HG02610 (cell line): ENCODE measurements at regions not wholly inside any gene's neighbourhood (a gene's known extent, or its start where the extent isn't known, plus 50 kb on each side); places are given as distances from the start of the nearest gene placed in this dataset.

ENCODE experiments used
- ATAC-seq: cut with Tn5 transposase; IDR thresholded peaks from one replicate; pipeline ENCODE4 v1.9.1; 2021; ENCODE audit warnings: mild to moderate bottlenecking, moderate library complexity; ENCODE audit not compliant: unreplicated experiment

DNA sequence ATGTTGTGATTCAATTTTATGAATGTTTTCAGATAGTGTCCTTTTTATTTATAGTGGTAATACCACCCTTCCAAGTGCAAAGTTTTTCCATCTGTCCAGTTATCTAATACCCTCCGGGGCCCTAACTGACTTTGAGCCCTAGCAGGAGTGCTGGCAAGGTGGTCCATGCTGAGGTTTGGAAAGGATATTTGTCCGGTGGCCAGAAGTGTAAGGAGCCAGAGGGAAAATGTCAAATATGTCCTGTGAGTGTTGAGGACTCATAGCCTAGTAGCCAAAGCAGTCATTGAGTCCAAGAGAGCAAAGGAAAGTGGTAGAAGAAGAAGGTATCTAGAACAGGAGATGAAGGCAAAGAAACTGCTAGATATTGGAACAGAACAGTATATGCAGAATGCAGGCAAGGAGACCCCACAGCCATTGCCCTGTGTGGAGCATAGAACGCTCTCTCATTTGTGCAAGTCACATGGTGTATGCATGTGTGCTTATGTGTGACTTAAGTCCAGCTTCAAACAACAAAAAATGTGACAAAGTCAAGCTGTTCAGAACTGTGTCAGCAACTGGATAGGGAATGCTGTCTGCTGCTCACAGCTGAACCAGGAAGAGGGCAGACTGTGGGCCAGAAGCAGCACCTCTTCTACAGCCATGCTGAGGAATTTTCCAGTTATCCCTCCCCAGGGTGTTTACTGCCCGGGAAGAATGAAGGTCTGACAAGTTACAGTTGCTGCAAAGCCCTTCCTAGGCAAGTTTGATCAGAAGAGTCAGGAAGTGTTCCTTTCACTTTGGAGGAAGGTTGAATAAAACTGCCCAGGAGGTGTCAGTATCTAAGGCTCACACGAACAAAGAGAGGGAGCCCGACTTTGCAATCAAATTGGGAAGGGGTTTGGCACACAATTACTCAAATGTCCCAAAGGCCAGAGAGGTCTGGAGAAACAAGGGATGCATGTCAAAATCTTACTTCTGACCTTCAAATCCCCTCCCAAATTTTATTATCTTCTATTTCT is 463.3 kb upstream of the DMAC1 start:
- no peak for ATAC-seq

DNA sequence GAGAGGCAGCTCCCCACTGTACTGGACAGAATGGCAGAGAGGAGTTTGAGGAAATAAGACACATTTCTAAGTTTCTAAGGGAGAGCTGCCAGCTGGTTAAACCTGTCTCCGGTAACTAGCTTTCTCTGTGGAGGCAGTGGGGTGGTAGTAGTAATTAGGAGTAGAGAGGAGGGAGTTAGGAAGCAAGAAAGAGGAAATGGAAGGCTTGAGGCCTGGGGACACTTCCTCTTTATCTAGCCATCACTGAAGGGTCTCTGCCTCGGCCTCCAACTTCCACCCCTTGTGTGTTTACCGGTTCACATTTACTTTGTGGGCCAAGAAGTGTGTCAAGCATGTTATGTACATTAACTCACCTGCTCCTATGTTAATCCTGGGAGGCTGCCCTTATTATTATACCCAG is 462.2 kb upstream of the DMAC1 start:
- no peak for ATAC-seq

DNA sequence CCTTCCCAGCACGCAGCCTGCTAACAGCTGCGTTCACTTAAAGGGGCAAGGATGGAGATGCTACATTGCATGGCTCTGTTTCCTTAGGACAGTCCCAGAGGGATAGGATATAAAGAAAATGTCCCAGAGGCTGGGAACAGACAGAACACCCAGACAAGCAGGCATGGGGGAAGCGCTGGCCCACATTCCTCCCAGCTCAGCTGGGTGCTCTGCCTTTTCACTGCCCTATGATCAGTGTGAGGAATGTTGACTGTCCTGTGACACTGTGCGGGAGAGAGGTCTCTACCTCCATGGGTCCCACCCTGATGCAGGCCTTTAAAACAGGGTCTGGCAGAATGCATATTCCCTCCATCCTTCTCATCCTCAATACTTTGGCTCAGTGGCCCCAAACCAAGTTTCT is 459.4 kb upstream of the DMAC1 start:
- ATAC-seq = no peak

DNA sequence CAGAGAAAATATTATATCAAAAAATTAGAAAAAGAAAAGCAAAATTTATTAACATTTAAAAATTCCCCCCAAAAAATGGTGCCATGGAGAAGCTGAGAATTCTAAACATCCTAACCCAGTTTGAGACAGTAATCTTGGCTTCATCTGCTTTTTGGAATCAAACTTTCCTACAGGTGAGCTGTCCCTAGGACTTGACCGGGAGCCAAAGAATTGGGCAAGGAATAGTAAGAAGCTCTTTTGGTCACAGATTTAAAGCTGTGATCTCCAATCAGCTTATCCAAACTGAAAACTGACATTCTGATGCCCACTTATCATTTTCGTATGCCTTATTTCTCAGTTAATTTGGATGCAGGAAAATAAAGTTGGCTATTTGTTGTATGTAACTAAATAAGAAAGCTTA is 457.3 kb upstream of the DMAC1 start:
- no peak for ATAC-seq

DNA sequence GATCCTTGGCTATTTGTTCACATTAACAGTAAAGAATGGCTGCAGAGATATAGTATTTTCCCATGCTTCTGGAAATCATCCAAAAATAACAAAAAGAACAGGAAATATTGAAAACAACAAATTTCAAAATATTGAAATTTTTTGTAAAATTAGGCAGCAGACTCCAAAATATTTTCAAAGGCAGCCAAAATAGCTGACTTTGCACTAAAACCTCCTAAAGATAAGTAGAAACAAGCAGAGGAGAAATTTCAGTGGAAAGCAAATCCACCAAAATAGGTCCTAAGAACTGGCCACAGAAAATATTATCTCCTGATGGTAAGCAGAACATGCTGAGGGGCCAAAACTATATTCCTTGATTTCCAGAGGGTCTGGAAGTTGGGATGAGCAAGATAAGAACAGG is 456.3 kb upstream of the DMAC1 start:
- no peak for ATAC-seq

DNA sequence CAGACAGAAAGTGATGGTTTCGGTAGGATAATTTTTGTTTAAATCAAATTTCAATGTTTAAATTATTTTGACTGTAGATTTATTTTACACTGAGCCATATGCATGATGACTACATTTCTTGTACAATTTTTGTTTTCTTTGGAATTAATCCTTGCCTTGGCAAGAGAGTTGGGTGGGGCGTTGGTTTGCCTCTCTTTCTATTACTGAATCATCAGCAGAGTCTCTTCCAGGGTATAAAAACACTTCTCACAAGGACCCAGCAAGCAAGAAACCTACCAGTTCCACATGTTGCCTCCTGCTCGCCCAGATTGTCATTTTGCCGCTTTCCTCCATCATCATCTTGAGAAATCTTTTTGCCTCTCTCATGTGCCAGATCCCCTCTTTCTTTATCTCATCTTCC is 455.0 kb upstream of the DMAC1 start:
- no peak for ATAC-seq

DNA sequence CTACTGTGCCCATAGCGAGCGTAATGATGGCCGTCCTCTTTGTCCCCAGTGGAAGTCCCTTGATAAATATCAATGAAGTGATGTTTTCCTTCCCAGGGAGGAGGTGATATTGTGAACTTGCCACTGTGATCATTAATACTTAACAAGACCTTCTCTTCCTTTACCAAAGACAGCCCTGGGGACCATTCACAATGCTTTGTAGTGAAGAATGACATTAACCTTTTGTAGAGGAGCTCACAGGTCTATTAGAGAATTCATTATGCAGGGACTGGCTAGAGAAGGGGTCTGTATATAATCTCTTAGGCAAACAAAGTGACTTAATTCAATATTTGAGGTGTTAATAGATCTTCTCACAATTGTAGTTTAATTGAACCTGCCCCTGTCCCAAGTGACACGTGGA is 452.9 kb upstream of the DMAC1 start:
- ATAC-seq = no peak

DNA sequence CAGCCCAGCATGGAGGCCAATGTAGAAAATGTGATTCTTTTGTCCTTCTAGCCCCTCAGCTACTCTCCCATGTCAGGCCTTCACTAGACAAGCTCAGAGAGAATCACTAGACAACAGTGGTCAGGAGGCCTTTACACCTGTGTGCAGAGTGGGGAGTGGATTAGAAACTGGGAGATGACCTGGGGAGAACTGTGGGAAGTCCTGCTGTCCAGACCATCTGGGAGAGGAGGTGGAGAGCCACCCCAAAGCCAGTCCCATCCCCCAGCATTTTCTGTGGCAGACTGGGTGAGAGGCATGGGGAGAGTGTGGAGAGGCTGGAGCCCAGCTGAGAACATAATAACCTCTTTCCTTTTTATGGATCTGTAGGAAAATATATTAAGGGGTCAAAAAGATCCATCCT is 452.0 kb upstream of the DMAC1 start:
- no peak for ATAC-seq

DNA sequence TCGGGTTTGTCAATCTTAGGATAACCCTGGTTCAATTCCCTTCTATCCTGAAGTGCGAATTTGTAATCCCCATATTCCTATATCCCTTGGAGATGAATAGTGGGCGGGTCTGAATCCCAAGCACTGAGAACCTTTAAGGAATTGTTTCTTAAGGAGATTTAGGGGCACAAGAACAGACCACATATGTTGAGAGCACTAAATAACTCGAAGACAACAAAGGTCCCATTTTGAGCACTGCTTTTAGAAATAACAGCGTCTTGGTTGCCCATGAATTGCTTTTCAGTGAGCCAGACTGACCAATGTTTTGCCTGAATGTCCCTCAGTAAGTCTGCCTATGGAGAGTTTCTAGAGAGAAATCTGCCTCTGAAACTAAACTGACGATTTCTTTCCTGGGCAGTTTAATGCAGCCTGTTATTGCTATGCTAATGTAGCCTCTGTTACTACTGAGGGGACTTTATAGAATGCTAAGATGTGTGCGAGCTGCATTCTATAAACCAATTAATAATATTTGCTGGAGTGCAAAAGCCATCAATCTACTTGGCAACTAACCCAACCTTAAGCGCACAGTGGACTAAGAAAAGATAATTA is 445.0 kb upstream of the DMAC1 start:
- no peak for ATAC-seq

DNA sequence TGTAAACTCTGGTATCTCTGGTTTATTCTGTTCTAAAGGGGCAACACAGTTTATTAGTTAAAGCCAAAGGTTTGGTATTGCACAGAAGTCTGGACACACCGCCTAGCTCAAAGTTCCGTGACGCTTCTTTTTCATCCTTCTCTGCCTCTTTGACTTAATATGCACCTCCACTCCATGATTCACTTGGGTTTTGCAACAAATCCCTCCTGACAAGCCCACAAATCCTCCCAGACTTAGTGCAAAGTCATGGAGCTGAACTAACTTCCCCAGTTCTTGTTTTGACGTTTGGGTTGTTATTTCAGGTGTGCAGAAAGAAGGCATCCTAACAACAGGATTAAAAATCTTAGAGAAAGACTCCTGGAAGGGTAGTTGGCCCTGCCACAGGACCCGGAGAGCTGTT is 441.6 kb upstream of the DMAC1 start:
- ATAC-seq = no peak

DNA sequence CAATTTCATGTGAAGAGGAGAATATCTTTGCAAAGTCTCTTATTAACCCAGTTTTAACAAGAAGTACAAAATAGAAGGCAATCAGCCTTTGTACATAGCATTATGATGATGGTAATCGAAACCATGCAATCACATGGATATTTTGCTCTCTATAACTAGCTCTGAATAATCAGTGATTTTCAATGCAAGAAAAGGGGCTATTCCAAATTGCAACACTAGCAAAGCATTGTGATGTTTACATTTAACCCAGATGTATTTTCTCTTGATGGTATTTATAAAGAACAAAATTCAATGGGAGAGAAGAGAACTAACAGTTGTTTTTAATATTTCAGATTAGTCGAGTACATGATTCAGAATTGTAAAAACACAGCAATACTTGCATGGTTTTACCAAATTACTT is 437.5 kb upstream of the DMAC1 start:
- ATAC-seq = no peak

DNA sequence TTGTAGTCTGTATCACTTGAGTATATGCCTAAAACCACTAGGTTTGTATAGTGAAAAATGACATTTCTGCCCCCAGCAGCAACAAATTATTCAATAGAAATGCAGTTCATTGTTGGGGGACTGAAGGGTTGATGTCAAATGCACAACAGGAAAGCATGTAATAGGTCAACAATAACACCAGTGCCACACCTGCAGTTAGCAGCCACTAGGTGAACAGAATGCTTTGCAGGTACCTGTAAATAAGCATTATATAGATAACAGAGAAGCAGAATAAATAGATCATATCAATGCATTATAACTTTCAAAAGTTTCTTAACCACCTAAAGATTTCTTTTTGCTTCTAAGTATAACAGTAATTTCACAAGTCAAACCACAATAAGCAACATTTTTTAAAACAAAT is 435.9 kb upstream of the DMAC1 start:
- ATAC-seq = no peak

DNA sequence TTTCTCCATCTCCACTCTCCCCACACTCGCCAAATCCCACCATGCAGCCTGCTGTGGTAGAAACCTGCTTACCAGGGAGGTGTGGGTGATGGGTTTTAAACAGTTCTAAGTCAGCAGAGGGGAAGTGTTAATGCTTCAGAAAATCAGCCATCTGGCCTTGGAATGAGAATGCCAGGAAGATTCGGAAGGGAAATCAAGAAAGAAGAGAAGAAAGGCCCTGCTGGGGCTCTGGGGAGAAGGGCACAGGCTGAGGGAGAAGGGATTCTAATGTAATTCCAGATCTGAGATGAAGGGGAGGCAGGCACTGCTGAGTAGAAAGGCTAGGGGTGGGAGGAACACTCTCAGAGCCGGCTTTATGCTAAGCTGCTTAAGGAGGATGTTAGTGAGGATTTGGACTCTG is 434.7 kb upstream of the DMAC1 start:
- no peak for ATAC-seq

DNA sequence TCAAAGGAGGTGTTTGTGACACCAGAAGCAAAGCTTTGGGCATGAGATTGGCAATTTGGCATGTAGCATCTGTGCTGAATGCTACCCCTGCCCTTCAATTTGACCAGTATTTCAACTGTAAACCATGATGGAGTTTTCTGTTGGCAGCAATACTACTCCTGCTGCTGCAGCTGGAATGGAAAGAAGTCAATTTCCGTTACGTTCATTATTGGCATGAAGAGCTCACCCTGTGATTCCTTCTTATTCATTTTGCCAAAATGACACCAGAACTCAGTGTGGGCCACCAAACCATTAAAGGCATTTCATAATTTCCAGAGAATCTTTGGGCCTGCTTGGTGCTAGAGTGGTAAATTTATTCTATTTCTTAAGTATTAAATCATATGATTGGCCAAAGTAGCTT is 433.1 kb upstream of the DMAC1 start:
- ATAC-seq = no peak

DNA sequence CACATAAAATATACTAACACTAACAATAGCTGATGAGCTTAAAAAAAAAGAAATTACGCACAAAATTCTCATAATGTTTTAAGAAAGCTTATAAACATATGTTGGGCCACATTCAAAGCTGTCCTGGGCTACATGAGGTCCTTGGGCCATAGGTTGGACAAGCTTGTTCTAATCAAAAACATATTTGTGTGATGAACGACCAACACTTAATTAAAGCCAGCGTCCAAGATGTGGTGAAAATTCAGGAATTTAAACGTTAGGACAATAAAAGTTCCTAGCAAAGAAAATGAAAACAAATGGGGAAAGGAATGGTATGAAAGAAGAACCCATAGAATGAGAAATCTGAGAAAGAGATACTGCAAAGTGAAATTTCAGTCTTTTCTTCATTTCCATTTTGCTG is 429.6 kb upstream of the DMAC1 start:
- ATAC-seq = no peak

DNA sequence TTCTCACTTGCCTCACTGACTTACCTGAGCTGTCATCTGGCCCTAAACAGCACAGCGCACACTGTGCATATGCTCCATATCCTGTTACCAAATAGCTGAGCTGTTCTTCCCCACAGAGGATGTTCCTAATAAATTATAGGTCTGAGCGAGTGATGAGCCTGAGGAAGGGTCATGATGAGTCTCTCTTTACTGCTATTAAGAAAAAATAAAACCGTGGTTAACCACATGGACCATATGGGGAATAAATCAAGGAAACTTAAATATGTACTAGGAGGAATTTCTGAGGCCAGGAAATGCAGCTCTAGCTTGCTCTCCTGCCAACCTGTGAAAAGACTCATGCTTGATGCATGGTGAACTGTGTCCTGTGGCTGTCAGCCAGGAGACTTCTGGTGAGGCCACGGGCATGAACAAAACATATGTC is 424.8 kb upstream of the DMAC1 start:
- ATAC-seq = no peak

DNA sequence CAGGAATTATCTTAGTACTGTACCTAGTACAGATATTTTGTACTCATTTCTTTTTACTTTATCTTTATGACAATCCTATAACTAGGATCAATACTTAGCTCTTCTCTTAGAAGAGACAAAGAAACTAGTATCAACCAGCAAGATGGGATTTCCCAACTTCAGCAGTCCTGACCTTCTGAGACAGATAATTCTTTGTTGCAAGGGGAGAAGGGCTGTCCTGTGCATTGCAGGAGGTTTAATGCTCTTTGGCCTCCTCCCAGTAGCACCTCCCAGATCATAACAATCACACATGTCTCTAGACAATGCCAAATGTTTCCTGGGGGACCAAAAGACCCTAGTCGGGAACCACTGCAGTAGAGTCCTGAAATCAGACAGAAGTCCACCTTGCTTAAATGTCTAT is 424.3 kb upstream of the DMAC1 start:
- ATAC-seq = no peak

DNA sequence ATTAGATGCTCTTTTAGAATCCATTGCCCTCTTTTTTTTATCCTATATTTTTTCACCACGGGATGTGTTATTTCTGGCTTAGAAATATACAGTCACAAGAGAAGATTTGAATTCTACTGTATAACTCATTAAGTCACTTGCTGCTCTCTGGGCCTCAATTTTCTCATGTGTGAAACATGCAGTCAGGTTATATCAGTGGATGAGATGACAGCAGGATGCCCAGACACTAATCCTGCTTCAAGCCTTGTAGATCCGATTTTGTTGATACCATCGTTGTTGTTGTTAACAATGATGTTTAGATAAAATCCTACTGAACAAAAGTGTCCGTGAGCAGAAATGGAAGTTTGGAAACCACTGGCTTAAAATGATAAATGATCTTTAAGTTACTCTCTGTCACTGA is 421.9 kb upstream of the DMAC1 start:
- no peak for ATAC-seq

DNA sequence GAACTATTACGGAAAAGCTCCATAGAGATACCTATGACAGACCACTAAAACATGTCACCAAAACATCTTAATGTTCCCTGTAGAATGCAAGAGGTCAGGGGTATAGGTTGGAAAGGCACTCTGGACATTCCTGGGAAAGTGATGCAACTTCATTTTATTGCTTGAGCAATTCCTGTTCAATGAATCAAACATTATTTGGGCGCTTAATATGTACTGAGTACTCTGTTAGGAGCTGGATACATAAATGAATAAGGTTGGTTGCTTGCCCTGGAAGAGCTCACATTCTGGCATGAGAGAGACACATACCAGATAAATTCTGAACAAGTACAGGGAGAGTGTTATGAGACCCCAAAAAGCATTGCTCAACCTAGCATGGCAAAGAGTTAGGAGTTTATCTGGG is 408.9 kb upstream of the DMAC1 start:
- no peak for ATAC-seq

DNA sequence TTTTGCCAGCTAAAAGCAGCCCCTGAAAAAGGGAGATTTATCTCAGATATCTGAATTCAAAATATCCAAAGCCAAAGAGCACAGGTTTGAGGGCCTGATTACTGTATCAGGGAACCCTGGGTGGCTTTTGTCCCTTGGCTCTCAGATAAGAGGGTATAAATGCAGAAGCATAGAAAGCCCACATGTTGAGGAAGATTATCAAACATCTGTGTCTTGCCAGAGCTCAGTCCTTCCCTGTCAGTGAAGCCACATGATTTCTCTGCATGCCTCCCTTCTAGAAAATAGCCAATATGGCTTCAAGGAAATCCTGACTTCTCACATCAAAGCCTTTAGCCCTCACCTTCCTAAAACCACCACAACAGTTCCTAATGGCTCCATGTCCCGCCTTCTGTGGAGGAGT is 408.0 kb upstream of the DMAC1 start:
- no peak for ATAC-seq

DNA sequence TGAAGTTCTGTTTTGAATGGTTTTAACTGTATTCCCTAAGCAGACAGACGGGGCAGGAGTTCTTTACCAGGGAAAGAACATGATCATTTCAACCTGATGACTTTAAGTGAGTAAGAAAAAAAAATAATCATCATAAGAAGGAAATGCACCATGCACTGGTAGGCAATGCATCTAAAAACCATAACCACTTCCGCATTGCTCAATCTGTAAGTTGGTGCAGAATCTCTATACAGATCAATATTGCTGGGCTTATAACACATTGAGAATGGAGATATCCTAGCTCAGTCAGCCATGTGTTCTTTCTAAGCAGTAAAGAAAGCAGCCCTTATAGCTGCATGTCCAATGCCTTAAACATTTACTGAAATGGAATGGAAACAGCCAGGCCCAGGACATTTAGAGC is 407.1 kb upstream of the DMAC1 start:
- ATAC-seq = no peak

DNA sequence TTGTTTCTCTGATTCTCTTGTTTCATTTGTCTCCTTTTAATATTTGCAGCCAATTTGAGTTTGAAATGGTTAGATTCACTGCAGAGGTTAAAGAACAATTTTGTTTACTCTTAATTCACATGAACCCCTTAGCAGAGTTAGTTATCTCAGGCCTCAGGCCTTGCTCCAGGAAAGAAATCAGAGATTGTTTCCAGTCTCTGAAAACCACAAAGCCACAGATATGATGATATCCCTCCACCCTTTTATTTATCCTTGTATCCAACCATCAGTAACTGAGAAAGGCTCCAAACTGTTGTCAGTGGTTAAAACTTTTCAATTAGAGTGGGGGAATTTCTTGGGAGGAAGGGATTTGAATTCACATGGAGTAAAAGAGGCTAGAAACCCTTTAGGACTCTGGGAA is 406.0 kb upstream of the DMAC1 start:
- ATAC-seq = no peak

DNA sequence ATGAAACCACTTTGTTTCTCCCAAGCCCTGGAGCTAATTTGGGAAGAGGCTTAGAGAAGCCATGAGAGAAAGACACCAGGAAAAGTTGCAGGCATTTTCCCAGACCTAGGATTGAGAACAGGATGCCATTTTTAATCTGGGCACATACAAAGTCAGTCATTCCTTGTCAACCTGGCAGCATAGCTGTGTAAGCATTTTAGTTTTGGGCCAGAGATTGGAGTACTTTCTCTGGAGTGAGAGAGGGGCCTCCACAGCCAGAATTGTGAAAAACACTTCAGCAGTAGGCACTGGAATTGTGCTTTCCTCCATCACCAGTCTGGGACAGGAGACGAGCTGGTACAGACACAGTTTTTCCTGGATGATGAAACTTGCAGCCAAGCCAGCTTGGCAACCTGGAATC is 390.3 kb upstream of the DMAC1 start:
- ATAC-seq = no peak
